GM21515 (cell line): ENCODE measurements at regions not wholly inside any gene's neighbourhood (a gene's known extent, or its start where the extent isn't known, plus 50 kb on each side); places are given as distances from the start of the nearest gene placed in this dataset.

Experiments used
- ATAC-seq: cut with Tn5 transposase; IDR thresholded peaks from one replicate; pipeline ENCODE4 v1.9.1; 2021; ENCODE audit not compliant: unreplicated experiment

DNA sequence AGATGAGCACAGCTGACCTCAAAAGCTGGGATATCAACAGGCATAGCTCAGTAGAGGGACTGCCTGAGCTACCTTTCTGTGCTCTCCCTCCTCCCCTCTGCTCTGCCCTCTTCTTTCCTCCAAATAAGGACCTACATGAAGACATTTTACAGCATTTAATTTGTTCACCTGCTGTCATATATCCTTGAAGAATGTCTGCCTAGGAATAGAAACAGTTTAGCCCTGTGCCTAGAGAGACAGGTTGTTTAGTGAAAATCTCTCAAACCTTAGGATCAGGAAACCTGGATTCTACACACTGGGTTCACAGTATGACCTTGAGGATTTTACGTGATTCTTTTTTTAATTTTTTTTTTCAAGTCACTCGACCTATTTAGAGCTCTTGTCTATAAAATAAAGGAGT is 213.0 kb upstream of the SETBP1 start:
- ATAC-seq: no peak

DNA sequence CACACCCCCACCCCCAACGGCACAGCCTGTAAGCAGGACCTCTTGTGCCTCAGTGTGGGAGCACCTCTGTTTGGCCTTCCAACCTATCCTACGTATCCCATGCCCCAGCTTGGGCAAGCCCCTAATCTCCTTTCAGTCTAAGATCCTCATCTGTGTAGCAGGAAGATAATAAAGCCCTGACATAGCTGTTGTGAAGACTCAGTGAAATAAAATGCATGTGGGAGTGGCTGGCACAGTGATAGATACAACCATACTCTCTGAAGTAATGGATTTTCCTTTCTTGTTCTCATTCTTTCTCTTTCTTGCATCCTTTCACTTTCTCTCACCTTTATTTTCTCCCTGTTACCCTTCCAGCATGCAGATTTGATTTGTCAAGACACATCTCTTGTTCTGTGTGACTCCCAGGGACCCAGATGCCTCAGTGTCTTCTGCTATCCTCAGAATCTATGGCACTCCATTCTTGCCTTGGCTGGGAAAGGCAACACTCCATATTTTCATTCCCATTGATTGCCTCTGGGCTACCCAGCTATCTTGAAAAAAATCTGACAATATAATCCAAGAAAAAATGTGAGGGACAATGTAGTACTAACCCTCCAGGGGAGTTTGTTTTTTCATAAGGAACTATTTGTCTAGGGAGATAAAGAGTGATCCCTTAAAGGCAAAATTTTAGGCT is 207.2 kb upstream of the SETBP1 start:
- ATAC-seq: no peak

DNA sequence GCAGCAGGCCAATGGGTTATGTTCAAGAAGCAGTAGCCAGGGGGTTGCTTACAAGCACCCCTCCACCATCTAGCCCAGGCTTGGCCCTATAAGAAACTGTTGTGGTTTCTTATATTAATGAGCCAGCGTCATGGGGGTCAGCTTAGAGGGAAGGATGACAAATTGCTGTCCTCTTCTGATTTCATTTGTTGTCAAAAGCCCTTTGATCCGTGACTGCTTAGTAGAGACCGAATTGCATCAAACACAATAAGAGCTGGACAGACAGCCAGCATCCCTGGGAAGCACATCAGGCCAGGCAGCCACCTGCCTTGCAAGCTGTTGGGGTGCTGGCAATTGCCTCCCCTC is 206.6 kb upstream of the SETBP1 start:
- ATAC-seq: no peak

DNA sequence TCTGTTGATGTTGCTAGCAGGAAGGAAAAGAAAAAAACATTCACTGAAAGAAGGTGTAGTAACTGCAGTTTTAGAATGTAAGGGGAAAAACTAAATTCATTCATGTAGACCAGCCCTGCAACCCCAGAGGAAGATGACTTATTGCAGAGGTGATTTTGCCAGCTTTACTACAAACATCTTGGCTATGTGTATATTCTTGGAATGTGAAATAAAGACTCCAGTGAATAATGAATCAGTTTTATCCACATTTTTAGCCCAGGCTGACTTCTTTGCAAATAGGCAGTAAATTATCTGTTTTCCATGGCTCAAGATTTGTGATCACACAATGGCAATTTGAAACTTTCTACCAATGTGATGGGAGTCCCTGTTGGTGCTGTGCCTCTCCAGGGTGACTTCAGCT is 206.1 kb upstream of the SETBP1 start:
- no peak for ATAC-seq

DNA sequence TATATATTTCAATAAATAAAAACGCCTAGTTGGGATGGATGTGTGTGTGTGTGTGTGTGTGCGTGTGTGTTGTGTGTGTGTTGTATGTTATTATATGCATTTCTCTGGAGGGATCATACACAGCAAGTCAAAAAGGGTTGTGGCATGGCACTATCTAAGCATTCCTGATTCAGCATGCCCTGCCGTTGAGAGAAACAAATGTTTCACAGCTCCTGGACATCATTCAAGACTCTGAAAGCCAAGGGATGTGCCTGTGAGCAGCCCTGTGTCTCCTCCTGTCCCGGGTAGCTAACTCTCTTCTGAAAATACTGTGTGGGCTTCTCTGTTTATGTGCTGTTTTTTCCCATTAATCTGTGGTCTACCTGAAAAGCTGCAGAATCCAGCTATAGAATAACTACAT is 197.9 kb upstream of the SETBP1 start:
- ATAC-seq: no peak

DNA sequence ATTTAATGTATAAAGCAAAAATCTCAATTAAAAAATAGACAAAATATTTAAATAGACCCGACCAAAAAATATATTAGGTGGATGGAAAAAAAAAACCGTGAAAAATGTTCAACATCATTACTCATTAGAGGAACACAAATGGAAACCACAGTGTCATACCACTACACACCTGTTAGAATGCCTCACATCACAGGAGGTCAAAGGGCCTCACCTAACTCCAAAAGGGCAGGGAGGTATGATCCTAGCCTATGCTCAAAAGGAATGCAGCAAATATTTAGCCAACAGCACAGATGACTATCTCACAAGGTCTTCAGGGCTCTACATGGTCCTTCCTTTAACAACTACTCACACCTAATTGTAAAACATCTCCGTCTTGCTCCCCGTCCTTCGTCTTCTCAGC is 185.5 kb upstream of the SETBP1 start:
- ATAC-seq: no peak

DNA sequence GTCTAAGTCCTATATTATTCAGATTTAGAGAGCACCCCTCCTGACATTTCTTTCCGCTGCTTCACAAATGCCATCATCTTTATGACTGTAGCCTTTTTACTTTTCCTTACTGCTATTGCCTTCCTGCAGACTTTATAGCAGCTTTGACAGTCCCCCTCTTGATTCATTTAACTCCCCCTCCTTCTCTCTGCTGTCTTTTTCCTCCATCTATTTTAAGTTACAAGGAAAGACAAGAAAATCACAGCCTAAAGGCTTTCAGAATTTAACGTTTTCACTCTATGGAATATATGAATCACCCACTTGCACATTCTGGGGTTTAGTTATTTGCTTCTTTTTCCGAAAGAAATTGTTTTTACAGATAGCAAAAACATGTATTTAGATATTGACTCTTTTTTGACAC is 183.4 kb upstream of the SETBP1 start:
- no peak for ATAC-seq

DNA sequence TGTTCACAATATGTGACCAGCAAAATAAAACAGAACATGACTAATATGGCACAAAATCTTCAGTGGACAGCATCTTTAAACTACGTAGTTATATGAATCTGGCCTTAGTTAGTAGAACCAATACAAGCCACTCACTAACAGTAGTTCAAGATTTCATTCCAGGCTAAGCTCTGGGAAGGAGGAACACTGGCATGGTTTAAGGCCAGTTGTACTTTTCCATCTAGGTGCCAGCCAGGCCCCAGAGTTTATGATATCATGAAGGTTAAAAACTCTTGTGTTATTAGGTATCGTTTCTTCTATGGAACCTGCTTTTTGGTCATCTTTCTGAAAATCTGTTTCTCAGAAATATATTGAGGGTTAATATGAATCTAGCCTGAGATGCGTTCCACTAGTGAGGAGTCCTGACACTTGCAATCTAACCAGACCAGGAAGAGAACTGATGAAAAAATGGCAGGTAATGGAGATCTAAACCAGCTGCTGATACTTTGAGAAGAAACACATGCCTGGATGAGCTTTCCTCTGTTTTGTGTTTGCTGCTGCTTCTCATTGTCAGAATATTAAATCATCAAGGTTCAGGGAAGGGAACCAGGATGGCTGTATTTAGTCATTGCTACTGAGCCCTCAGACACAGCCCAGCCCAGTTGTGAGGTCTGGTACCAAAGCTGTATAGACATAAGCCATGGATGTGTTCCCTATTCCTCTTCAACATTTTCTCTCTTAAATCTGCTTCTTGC is 182.8 kb upstream of the SETBP1 start:
- ATAC-seq: no peak

DNA sequence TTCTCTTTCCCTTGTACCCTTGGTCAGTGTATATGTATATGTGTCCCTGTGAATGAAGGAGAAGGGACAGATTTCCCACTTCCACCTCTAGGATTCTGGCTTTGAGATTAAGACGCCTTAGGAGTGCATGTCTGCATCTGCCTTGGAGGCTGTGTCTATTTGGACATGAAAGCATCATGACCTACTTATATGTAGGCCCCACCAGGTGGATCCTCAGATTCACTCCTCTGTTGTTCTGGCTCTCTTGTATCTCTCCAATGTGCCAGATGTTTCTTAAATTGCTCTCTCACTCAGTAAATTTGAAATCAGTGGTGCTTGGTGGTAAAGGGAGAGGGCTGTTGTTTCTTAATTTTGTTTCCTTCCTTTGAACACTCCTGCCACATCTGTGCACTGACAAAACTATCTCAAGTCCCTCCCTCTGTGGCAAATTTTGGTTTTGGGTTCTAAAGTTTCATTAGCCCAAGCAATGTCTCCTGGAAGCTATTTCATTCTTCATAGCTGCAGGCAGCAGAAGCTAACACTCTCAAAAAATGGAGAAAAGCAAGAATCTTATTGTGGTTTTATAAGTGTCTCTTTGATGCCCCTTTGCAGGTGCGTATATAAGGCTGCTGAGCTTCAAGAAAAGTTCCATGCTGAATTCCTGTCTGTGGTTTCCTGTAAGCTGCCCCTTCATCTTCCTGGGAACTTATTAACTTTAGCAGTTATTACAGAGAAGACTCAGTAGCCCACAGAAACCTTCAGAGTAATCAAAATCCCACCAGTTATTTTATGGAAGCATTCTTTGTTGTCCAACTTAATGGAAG is 179.7 kb upstream of the SETBP1 start:
- no peak for ATAC-seq

DNA sequence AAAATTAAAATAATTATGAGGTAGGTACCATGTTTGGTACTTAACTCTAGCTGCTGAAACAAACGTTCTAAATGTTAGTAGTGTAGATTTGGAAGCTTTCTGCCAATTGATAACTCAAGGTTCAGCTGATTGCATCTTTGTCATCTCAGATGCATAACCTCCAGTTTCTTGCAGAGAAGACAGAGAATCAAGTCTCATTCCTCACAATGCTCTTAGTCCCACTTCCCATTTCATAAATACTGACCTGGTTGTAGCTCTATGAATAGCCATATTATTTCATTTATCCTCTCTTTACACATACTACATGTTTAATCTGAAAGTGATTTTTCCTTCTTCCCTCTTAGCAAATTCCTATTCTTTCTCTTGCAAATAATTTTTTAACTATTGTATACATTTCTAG is 178.5 kb upstream of the SETBP1 start:
- no peak for ATAC-seq

DNA sequence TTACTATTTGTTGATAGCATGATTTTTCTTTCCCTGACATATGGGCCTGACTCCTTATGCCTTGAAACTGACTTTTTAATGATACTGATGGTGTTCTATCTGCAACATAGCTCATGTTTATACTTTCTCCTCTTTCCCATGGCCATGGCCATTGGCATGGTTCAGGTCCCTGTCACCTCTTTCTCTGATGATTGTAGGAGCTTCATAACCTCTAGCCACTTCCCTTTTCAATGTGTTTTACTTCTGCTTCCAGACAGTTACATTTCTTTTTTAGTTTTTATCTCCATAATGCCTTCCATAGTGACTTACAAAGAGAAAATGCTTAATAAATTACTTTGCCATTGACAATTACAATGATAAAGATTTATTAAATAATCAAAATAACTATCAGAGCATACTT is 177.9 kb upstream of the SETBP1 start:
- ATAC-seq: no peak

DNA sequence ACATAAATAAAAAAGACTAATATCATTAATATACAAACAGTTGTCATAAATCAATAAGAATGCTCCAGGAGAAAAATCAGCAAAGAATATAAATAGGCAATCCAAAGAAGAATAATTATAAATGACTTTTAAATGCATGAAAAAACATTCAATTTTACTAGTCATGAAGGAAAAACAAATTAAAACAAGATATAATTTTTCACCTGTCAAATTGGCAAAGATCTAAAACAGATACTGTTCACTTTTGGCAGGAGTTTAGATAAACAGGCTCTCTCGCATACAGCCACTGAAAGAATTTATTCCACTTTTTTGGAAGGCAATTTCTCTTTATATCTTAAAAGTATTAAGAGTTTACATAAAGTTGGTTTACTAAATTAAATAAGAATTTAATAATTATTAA is 176.8 kb upstream of the SETBP1 start:
- no peak for ATAC-seq

DNA sequence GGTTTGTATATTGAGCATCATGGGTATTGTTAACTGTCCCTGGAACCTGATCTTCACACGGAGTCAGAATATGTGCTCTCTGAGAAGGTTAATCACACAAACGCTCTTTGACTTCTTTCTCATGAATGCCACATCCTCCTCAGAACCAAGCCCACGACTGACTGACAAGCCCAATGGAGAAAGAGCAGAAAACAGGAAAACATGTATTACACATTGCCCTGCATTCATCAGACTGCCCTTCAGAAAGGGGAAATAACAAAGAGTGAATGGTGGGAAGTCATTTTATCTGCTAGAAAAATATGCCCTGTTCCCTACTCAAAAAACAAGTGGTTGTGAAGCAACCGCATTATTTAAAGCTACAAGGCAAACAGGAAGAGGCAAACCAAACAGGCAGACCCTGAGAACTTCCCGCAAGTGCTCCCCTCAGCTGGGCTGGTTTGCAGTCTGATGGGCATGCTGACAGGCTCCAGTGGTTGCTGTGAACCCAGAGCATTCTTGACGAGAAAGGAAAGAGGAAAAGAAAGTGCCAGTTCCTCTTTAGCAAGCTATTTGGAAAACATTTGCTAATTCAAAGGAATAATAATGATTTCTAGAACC is 172.9 kb upstream of the SETBP1 start:
- ATAC-seq: peak; percentile 66

DNA sequence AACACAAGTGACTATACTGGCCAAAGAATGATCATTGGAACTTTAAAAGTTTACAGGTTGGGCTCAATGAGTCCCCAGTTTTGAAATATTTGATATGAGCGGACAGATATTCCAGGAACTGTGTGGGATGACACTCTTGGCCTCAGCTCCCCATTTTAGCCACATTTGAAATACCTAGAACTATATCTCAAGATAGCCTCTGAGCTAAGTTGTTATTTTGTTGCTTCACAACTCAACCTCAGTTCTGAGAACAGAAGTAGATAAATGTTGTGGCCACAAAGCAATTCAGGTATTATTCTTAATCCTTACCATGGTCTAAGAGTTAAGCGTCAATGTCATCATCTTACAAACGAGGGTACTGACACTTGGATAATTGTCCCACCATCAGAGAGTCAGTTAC is 172.2 kb upstream of the SETBP1 start:
- ATAC-seq: peak; percentile 9

DNA sequence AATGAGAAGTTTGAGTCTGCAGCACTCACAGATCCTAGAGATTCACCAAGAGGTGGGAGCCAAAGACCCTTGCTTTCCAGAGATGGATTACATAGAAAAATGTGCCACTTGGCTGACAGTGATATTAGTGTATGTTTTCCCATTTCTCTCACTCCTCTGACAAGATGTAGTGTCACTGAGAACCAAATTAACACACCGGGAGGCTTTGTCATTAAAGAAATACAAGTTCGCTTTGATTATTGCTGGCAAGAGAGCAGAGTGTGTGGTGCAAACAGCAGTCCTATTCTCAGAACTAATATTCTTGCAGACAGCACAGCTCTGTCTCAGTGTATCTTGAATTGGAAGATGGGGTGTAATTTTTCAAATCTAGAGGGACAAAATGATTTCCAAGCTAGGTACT is 171.6 kb upstream of the SETBP1 start:
- no peak for ATAC-seq

DNA sequence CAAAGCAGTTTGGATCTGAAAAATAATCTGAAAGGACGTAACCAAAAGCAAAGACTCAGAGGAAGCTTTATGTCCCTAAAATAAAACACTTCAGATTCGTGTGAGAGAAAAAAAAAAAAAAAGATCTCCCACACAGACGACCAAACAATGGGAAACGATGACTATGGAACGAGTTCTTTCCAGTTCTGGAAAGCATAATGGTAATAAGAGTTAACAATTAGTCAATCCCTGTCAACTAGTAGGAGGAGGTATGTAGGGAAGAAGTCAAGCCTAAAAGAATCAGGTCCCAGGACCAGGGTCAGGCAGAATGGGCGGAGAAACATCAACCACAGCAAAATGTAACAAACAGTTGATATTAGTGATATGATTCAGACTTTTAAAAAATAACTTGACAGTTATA is 170.3 kb upstream of the SETBP1 start:
- no peak for ATAC-seq

DNA sequence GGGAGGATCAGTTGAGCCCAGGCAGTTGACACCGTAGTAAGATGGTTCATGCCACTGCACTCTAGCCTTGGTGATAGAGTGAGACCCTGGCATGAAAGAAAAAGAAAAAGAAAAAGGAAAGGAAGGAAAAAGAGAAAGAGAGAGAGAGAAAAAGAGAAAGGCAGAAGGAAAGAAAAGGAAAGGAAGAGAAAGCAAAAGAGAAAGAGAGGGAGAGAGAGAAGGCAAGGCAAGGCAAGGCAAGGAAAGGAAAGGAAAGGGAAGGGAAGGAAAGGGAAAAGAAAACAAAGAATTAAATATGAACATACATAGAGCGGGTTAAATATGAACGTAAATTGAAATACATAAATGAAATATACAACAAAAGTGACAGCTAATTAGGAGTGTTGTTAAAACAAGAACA is 167.5 kb upstream of the SETBP1 start:
- ATAC-seq: no peak

DNA sequence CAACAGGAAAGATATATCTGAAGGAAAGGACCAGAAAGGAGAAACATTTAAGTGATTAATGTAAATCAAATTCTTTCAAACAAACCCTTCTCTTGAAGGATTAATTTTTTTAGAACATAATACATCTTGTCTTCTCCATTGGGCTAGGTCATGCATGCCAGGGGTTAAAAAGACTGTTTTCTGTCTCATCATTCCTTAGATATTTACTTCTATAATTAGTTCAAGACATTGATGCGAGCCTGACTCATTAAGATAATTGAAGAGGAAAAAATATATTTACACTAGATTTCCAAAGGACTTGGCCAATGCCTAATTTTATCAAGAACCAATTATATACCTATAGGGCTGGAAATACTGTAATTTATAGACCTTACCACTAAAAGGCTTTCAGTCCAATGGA is 166.6 kb upstream of the SETBP1 start:
- no peak for ATAC-seq

DNA sequence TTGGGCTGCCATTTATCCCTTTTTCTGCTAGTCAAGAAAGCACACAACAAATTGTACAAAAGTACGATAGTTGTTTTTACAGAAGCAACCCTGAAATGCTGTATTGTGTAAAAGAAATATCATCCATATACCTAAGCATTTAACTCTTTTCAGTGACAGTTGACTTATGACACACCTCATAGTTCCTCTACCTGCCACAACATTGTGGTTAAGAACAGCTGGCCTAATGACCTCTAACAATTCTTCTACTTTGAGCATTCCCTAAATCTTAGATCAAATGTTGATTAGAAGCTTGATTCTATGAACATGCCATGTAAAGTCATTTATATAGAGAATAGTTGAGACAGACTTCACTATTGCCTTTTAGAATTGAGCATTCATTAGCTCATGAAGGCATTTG is 165.9 kb upstream of the SETBP1 start:
- no peak for ATAC-seq

DNA sequence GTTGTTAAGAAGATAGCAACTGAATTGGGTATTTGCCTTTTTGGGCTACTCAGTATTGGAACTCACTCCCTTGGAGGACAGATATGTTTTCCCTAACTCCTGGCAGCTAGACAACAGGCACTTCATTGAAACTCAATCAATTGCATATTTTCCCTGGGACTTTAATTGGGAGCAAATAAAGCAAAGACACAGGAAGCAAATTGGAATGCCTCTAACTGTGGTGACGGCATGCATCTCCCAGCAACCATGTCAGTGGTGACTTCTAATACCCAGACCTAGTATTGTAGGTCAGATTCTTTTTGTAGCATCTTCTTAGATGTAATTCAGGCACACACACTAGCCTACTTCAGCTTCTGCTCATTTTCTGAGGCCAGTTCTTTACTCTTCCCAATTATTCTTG is 164.2 kb upstream of the SETBP1 start:
- ATAC-seq: no peak

DNA sequence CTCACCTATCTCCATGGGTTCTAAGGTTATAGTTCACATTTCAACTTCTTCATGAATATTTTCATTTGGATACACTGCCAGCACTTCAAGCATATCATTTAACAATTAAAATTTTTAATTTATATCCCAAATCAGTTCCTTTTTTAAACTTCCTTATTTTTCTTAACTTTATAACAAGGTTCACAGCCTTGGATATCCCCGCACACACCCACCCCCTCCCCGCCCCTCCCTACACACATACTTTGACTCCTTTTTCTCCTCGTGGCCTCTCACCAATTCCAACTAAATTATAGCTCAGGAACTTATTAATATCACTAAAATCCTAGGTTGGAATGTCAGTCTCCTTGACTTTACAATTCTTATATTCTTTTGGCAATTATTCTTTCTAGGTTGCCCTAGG is 163.6 kb upstream of the SETBP1 start:
- no peak for ATAC-seq

DNA sequence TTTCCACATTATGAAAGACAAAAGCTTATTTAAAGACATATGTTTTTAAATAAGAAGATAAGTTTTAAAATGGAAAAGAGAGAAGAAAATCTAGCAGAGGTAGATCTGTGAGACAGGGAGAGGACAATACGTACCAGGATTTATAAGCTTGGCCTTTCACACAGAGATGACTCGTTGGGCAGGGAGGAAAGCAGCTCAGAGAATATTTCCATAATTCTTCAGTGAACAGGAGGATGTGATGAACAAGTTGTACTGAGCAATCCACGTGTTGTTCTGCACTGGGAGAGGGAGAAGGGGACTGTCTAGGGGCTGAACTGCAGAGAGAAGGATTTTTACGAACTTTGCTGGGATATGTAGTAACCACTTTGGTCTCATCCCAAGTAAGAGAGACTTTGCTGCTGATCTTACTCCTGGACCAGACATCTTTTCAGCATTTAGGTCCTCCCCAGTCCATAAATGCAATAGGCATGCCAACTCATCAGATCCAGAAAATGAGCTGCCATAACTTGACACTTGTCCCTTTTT is 162.5 kb upstream of the SETBP1 start:
- no peak for ATAC-seq
